AG04450 (cell line): ENCODE measurements at regions not wholly inside any gene's neighbourhood (a gene's known extent, or its start where the extent isn't known, plus 50 kb on each side); places are given as distances from the start of the nearest gene placed in this dataset.
"Not testable (repeated sequence)": the region's sequence is repeated elsewhere in the genome, so short reads cannot be mapped to it uniquely, and the experiment has no call there.

Experiments
- CTCF ChIA-PET: fragments of 300-600, 350-600 bp; formaldehyde crosslinking; extraction: SDS; loops from one replicate; lab custom pipeline; 2022; ENCODE audit warnings: antibody characterized with exemption, inconsistent platforms; lab: Charles Lee
- POLR2A ChIA-PET: fragments of 350-600 bp; formaldehyde crosslinking; extraction: SDS; loops from one replicate; lab custom pipeline; 2021; ENCODE audit warnings: antibody characterized with exemption, inconsistent platforms; lab: Yijun Ruan, JAX
- DNase-seq: peaks from one replicate; pipeline ENCODE4 v3.0.0-alpha.2; 2011; ENCODE audit warnings: low read depth, low spot score
- H3K27ac ChIP-seq: one replicate; pipeline ENCODE4 v1.5.1; 2012; ENCODE audit warnings: low read depth, low read length, control low read depth
- H3K27me3 ChIP-seq: one replicate; pipeline ENCODE4 v1.6.0; 2012; ENCODE audit warnings: low read length; ENCODE audit not compliant: control insufficient read depth, insufficient read depth
- H3K4me3 ChIP-seq: 2 replicates; pipeline ENCODE4 v1.5.1; 2011; ENCODE audit warnings: mild to moderate bottlenecking, low read depth, low read length, control low read depth
- H3K9me3 ChIP-seq: 2 replicates; pipeline ENCODE4 v1.5.1; 2012; ENCODE audit warnings: low read length; ENCODE audit not compliant: control insufficient read depth, insufficient read depth
- TF ChIP-seq, protein P1 (sequence below): IDR thresholded peaks from 2 replicates; pipeline ENCODE4 v1.5.1; 2011; ENCODE audit warnings: low read depth, low read length, control low read depth, inconsistent platforms

DNA sequence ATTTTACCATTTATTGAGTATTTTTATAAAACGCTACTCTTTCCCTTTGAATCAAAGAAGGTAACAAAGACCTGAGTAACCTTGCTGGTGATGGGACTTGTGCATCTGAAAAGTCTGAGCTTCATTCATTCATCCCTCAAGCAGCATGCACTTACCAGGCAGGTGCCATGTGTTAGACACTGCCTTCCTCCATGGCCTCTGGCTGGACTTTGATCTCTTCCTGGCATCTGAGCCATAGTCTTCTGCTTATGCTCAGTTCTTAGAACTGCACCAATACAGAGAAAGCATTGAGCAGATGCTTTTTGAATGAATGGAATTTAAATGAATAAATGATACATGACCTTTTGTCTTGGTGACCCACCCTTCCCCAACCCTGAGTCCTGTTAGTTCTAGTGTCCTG, 251.4 kb upstream of the COPS8 start:
- Histone ChIP-seq H3K27me3 (no peaks in the 10 kb centered on the region), H3K9me3 (no peaks in the 10 kb centered on the region), H3K27ac (no peak overlapping the region), H3K4me3 (no peak overlapping the region)
- no peak for DNase-seq
- CTCF ChIA-PET = no interaction called here
- TF ChIP-seq, protein P1, sequence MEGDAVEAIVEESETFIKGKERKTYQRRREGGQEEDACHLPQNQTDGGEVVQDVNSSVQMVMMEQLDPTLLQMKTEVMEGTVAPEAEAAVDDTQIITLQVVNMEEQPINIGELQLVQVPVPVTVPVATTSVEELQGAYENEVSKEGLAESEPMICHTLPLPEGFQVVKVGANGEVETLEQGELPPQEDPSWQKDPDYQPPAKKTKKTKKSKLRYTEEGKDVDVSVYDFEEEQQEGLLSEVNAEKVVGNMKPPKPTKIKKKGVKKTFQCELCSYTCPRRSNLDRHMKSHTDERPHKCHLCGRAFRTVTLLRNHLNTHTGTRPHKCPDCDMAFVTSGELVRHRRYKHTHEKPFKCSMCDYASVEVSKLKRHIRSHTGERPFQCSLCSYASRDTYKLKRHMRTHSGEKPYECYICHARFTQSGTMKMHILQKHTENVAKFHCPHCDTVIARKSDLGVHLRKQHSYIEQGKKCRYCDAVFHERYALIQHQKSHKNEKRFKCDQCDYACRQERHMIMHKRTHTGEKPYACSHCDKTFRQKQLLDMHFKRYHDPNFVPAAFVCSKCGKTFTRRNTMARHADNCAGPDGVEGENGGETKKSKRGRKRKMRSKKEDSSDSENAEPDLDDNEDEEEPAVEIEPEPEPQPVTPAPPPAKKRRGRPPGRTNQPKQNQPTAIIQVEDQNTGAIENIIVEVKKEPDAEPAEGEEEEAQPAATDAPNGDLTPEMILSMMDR = no peak
- POLR2A ChIA-PET = no interaction called here

DNA sequence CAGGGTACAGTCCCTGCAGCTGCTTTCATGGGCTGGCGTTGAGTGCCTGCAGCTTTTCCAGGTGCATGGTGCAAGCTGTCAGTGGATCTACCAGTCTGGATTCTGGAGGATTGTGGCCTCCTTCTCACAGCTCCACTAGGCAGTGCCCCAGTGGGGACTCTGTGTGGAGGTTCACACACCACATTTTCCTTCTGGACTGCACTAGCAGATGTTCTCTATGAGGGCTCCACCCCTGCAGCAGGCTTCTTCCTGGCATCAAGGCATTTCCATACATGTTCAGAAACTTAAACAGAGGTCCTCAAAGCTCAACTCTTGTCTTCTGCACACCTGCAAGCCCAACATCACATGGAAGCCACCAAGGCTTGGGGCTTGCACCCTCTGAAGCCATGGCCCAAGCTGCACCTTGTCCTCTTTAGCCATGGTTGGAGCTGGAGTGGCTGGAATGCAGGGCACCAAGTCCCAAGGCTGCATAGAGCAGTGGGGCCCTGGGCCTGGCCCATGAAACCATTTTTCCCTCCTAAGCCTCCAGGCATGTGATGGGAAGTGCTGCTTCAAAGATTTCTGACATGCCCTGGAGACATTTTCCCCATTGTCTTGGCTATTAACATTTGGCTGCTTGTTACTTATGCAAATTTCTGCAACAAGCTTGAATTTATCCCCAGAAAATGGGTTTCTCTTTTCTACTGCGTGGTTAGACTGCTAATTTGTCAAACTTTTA, 250.2 kb upstream of the COPS8 start:
- CTCF ChIA-PET = no interaction called here

DNA sequence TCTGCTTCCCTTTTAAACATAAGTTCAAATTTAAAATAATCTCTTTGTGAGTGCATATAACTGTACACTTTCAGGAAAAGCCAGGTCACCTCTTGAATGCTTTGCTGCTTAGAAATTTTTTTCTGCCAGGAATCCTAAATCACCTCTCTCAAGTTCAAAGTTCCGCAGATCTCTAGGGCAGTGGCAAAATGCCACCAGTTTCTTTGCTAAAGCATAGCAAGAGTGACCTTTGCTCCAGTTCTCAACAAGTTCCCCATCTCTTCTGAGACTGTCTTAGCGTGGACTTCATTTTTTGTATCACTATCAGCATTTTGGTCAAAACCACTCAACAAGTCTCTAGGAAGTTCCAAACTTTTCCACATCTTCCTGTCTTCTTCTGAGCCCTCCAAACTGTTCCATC, 249.7 kb upstream of the COPS8 start:
- H3K27me3 ChIP-seq, DNase-seq, POLR2A ChIA-PET, H3K27ac ChIP-seq, H3K4me3 ChIP-seq, H3K9me3 ChIP-seq, CTCF ChIA-PET: not testable (repeated sequence)

More for the DNA sequence above, 250.2 kb upstream of the COPS8 start:
- Histone ChIP-seq H3K27ac (no peak overlapping the region), H3K9me3 (no peaks in the 10 kb centered on the region), H3K27me3 (no peaks in the 10 kb centered on the region), H3K4me3 (no peak overlapping the region)
- no peak for DNase-seq
- POLR2A ChIA-PET = no interaction called here
- TF ChIP-seq, protein P1 = no peak

DNA sequence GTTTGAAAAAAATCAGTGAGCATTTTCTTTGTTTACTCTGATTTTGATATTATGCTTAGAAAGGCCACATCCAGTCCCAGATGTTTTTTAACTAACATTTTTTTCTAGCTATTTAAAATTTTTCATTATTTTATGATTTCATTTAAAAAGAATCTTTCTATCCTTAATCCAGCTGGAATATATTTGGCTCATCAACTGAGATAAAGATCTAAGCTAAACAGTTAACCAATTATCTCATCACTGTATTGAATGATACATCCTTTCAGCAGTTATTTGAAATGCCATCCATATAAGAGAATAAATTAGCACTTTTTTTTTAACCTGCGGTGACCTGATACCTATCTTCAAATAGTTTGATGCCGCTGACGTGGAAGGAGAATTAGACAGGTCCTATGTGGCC, 245.5 kb upstream of the COPS8 start:
- Histone ChIP-seq H3K4me3 (no peak overlapping the region), H3K27me3 (no peaks in the 10 kb centered on the region), H3K27ac (no peak overlapping the region), H3K9me3 (no peaks in the 10 kb centered on the region)
- TF ChIP-seq, protein P1 = no peak
- no peak for DNase-seq
- POLR2A ChIA-PET = no interaction called here
- CTCF ChIA-PET = no interaction called here

DNA sequence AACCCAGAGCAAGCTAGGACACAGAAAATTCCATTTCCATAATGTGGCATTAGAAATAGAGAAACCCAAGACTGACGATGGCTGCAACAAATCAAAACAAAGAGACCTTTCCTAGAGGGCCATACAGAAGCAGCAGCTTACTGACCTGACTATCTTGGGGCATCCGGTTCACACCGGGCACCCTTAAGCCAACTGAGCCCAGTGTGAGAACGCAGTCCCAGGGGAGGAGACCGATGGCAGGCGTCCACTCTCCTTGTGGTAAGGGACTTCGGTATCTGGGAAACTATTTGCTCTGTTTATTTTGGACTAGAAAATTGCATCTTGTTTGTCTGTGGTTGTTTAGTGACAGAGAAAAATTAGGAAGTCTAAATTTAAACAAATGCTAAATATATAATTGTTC, 244.8 kb upstream of the COPS8 start:
- POLR2A ChIA-PET = no interaction called here
- no peak for DNase-seq
- H3K27me3 ChIP-seq = no peaks in the 10 kb centered on the region
- no peaks in the 10 kb centered on the region; the same call in 1 of the 2 replicates for H3K9me3 ChIP-seq
- no peak overlapping the region for H3K27ac ChIP-seq
- TF ChIP-seq, protein P1 = no peak
- CTCF ChIA-PET = no interaction called here
- H3K4me3 ChIP-seq = no peak overlapping the region
